Coronary artery (tissue), 2 donors: ENCODE measurements at regions not wholly inside any gene's neighbourhood (a gene's known extent, or its start where the extent isn't known, plus 50 kb on each side); places are given as distances from the start of the nearest gene placed in this dataset.
"Not testable (repeated sequence)": the region's sequence is repeated elsewhere in the genome, so short reads cannot be mapped to it uniquely, and the experiment has no call there.

Source experiments
- DNase-seq: peaks from one replicate; pipeline ENCODE4 v3.0.0-alpha.2; 2017; ENCODE audit warnings: low spot score
- H3K27ac ChIP-seq, 2 donors: fragments of 200-600 bp; sonication (generic); one replicate each; pipeline ENCODE4 v1.5.1; 2016 to 2019
- H3K4me3 ChIP-seq: fragments of 200-600 bp; sonication (generic); 2 replicates; pipeline ENCODE4 v1.5.1; 2016; ENCODE audit warnings: mild to moderate bottlenecking, moderate library complexity
- TF ChIP-seq, protein P1 (sequence below): fragments of 200-600 bp; sonication (generic); IDR thresholded peaks from one replicate; pipeline ENCODE4 v1.5.1; 2019; ENCODE audit warnings: antibody characterized with exemption

DNA sequence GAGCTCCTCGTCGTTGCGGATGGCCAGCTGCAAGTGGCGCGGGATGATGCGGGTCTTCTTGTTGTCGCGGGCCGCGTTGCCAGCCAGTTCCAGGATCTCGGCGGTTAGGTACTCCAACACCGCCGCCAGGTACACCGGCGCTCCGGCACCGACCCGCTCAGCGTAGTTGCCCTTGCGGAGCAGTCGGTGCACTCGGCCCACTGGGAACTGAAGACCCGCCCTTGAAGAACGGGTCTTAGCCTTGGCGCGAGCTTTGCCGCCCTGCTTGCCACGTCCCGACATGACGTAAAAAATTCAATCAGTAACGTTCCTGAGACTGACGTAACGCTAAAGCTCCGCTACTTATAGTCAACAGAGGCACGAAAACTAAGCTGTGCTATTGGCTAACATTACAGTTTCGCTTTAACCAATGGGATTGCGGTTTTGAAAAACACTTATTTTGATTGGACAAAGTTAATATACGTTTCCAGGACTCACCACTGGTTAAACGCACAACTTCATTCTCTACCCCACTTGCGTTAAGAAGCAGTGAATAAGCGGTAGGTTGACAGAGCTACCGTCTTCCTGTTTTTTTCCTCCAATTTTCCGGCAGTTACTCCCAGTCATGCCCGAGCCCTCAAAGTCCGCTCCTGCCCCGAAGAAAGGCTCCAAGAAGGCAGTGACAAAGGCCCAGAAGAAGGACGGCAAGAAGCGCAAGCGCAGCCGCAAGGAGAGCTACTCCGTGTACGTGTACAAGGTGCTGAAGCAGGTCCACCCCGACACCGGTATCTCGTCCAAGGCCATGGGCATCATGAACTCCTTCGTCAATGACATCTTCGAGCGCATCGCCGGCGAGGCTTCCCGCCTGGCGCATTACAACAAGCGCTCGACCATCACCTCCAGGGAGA lies 73.9 kb downstream of the OR2B2 start:
- H3K4me3 ChIP-seq, result peak overlapping the region; percentile 84
- TF ChIP-seq, protein P1, sequence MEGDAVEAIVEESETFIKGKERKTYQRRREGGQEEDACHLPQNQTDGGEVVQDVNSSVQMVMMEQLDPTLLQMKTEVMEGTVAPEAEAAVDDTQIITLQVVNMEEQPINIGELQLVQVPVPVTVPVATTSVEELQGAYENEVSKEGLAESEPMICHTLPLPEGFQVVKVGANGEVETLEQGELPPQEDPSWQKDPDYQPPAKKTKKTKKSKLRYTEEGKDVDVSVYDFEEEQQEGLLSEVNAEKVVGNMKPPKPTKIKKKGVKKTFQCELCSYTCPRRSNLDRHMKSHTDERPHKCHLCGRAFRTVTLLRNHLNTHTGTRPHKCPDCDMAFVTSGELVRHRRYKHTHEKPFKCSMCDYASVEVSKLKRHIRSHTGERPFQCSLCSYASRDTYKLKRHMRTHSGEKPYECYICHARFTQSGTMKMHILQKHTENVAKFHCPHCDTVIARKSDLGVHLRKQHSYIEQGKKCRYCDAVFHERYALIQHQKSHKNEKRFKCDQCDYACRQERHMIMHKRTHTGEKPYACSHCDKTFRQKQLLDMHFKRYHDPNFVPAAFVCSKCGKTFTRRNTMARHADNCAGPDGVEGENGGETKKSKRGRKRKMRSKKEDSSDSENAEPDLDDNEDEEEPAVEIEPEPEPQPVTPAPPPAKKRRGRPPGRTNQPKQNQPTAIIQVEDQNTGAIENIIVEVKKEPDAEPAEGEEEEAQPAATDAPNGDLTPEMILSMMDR, result no peak
- peak; percentile 90 for DNase-seq

DNA sequence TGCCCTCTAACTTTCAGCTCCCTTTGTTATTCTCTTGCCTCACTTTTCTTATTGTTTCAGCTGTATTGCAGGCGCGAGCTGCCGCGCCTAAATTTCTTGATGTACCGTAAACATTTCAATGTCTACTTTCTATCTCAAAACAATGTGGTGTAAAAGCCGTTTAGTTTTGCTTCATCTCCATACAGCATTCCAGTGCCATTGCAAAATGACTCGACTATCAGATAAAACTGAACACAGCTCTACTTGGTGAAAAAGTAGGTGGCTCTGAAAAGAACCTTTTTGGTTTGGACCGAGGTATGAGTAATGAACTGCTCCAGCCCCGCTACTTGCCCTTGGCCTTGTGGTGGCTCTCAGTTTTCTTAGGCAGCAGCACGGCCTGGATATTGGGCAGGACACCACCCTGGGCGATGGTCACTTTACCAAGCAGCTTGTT lies 74.6 kb downstream of the OR2B2 start:
- Histone ChIP-seq H3K27ac (peak overlapping the region; percentile 96 to 98), H3K4me3 (peak overlapping the region; percentile 84)
- no peak for DNase-seq
- TF ChIP-seq, protein P1, result no peak

More for the DNA sequence above, 73.9 kb downstream of the OR2B2 start:
- H3K27ac ChIP-seq, result peak overlapping the region; percentile 96 to 98

DNA sequence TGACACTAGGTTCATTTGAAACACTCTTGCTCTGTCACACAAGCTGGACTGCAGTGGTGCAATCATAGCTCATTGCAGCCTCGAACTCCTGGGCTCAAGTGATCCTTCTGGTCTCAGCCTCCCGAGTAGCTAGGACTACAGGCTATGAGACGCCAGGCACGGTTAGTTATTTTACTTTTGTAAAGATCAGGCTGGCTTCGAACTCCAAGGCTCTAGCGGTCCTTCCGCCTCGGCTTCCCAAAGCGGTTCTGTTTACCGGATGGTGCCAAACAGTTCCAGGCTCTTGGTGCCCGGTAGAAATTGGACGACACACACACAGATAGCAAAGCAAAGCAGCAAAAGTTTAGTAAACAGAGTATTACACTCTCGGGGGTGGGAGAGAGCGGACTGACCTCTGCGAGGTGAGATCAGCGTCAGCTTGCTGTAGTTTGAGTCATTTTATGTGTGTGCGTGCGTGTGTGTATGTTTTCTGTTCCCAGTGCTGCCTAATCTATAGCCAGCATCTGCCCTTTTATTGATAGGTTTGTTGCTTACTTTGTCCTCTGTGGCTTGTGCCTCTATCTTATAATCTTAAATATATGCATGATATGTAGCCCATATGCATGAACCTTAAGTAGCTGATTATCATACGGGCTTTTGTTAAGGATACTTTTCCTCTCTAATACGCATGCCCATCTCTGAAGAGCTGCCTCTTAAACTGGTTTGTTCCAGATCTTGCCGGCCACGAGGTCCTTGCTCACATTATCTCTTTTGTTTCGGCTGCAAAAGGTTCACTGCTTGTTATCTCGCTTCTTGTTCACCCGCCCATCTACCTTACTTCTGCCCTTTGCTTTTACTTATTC lies 75.2 kb downstream of the OR2B2 start:
- TF ChIP-seq, protein P1, result no peak
- DNase-seq, result peak; percentile 80
- peak overlapping the region; percentile 84 for H3K4me3 ChIP-seq
- peak overlapping the region; percentile 96 to 98 for H3K27ac ChIP-seq

DNA sequence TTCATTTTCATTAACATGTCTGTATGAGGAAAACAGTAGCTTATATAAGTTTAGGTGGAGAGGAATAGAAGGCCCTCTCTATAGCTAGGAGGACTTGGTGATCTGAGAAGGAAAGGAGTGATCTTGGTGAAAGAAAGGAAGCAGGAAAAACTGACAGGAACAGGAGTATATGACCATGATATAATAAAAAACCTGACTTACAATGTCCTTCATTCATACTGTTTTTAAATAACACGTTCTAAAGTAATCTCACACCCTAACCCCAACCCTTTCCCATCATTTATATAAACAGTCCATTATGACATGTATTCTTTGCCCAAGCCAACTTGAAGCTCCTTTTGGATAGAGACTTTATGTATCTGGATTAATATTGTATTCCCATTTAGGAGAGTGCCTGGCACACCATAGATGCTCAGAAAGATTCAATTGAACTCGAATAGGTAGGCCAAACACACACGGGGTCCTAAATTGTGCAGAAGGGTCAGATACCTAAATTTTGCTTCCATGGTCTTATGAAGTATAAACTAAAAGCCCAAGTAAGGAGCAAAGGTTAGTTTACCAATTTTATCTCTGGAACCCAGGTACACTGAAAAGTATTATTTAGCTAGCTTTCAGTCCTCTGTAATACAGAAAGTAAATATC lies 75.9 kb downstream of the OR2B2 start:
- TF ChIP-seq, protein P1, result no peak

DNA sequence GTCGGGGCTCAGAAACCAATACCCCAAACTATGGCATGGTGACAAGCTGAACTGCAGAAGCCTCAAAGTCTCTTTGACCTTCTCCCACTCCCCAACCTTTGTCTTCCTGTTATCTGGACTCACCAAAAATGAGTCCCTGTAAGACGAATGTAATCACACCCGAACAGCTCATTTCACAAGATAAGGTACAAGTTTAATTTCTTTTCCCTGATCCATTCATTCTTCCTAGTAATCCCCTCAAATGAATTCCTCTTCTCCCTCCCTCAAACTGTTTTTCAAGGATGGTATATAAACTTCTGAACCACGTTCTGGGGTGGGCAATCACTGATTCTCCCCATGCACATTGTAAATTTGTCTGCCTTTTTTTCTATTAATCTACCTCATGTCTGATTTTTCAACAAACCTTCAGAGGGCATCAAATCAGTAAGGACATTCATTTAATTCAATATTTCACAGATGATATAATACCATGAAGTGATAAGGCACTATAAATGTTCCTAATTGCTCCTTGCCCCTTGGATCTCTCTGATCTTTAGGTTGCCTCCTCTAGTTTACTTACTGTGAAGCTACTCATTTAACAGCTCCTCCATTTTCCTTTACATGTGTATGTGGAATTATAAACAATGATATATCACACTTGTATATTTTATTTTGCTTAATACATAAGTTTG lies 77.2 kb downstream of the OR2B2 start:
- no peak for DNase-seq
- no peak overlapping the region for H3K4me3 ChIP-seq
- no peak overlapping the region for H3K27ac ChIP-seq
- TF ChIP-seq, protein P1, result no peak

More for the DNA sequence above, 75.9 kb downstream of the OR2B2 start:
- no peak for DNase-seq
- Histone ChIP-seq H3K27ac (peak overlapping the region; percentile 96 to 98), H3K4me3 (peak overlapping the region; percentile 84)

DNA sequence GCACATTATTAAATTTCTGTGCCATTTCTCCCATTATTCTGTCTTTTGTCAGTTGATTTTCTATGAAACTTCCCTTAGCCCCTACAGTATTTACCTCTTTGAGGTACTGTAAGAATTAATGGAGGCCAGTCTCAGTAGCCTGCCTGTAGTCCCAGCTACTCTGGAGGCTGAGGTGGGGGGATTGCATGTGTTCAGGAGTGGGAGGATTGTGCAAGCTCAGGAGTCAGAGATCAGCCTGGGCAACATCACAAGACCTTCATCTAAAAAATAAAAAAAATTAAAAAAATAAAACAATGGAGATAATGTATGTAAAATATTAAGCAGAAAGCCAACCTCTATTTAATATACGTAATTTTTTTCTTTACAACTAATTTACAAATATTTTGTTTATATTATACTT lies 77.8 kb downstream of the OR2B2 start:
- H3K4me3 ChIP-seq, result no peak overlapping the region
- no peak for DNase-seq
- TF ChIP-seq, protein P1, result no peak
- no peak overlapping the region for H3K27ac ChIP-seq

DNA sequence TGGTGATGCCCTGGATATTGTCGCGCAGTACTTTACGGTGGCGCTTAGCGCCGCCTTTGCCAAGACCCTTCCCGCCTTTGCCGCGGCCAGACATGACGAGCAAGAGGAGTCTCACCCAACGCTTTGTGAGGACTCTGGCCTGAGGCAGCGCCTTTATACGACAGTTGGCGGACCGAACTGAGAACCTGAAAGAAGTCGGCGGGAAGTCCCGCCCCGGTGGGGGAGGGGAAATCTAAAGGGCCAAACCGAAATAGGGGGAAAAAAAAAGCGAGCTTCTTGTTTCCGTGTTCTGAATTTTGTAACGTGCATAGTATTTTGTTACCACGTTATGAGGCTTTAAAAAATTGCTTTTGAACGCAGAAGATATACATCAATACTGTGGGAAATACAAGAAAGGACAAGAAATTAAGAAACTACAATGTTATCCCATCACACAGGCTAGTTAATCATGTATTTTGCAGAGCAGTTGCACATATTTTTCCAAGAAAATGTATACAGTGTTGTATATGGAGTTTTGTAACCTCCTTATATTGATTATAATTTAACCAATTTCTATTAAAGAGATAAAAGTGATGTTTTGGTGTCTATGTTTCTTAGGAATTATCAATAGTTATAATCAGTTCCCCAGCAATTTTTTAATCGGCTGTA lies 80.6 kb downstream of the OR2B2 start:
- peak overlapping the region; percentile 67 for H3K4me3 ChIP-seq
- DNase-seq, result not testable (repeated sequence)
- peak overlapping the region in 1 of 2 donors; percentile 81 for H3K27ac ChIP-seq

DNA sequence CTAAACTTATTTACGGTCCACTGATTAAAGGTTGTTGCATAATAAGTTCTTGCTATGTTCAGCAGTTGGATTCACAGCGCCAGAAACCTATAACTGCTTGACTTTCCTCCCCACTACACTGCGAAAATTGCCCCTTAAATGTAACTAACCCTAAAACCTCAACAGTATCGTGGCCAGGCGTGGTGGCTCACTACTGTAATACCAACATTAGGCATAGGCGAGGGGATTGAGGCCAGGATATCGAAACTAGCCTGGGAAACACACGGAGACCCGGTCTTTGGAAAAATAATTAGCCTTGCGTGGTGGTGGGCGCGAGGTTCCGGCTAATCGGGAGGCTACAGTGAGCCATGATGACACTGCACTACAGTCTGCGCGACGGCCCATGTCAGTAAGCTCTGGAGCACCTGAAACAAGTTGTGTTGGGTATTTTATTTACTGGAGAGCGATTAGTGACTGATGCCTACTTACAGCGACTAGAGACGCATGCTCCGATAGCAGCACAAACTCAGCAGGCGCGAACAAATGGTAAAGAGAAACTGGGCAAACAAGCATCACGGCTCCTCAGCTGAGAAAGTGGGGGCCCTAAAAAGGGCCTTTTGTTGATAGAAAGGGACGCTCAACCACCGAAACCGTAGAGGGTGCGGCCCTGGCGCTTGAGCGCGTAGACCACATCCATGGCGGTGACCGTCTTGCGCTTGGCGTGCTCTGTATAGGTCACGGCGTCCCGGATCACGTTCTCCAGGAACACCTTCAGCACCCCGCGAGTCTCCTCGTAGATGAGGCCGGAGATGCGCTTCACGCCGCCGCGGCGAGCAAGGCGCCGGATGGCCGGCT lies 81.4 kb downstream of the OR2B2 start:
- peak overlapping the region; percentile 10 to 81 for H3K27ac ChIP-seq
- DNase-seq, result not testable (repeated sequence)
- H3K4me3 ChIP-seq, result peak overlapping the region; percentile 67
